ENCODE measurements at regions not wholly inside any gene's neighbourhood (a gene's known extent, or its start where the extent isn't known, plus 50 kb on each side); places are given as distances from the start of the nearest gene placed in this dataset.

DNA sequence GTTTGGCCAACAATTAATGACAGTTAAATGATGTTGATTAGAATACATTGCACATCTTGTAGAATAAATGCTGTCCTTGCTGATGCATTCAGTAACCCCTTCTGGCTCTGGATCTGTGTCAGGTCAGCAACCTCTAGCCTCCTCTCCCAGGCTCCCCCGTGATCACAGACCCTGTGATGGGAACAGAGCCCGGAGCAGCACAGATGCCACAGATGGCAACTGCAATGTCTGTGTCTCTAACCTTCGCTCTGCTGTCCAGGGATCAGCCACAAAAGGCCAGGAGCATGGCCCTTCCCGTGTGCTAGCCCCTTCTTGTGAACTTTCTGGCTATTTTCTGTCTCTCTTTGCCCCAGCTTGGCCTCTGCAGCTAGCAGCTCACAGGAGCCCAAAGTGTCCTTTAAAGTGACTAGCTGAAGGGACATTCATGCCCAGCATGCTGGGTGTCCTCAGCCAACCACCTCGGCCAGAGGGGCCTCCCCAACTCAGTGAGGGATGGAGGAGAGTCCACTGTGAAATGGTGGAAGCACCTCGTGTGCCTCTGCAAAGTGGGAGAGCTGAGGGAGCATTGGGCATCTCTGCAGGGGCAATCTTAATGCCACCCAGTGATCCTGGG lies 167.0 kb upstream of the TCERG1L start:
- TF ChIP-seq GATA2 (IDR thresholded peaks at IDR 0.05; ENCODE audit: low read depth, low read length) = no peak
- no peak for TF ChIP-seq GATA3 (IDR thresholded peaks at IDR 0.05; ENCODE audit: low read depth, low read length)

Data from SH-SY5Y (cell line).